Mesothelial cell of epicardium (in vitro differentiated cells): ENCODE measurements at regions not wholly inside any gene's neighbourhood (a gene's known extent, or its start where the extent isn't known, plus 50 kb on each side); places are given as distances from the start of the nearest gene placed in this dataset.

Source experiments
- DNase-seq, 2 experiments: peaks; one replicate each; pipeline ENCODE4 v3.0.0; 2021; ENCODE audit warnings: low spot score in 2 of 2; ENCODE audit not compliant: unreplicated experiment in 2 of 2
- H3K27ac Mint-ChIP-seq: 2 replicates; pipeline ENCODE4 v1.8.0; 2021; ENCODE audit warnings: mixed read lengths
- H3K27me3 Mint-ChIP-seq: 2 replicates; pipeline ENCODE4 v1.8.0; 2021; ENCODE audit warnings: low read depth, mixed read lengths
- H3K36me3 Mint-ChIP-seq: 2 replicates; pipeline ENCODE4 v1.8.0; 2021; ENCODE audit warnings: mixed read lengths
- H3K4me1 Mint-ChIP-seq: 2 replicates; pipeline ENCODE4 v1.8.0; 2021; ENCODE audit warnings: mixed read lengths
- H3K4me3 Mint-ChIP-seq: 2 replicates; pipeline ENCODE4 v1.8.0; 2021; ENCODE audit warnings: mild to moderate bottlenecking, moderate library complexity, mixed read lengths
- H3K9me3 Mint-ChIP-seq: 2 replicates; pipeline ENCODE4 v1.8.0; 2021; ENCODE audit warnings: mixed read lengths
- CTCF ChIP-seq: fragments of 200-600 bp; sonication (generic); IDR thresholded peaks from one replicate; pipeline ENCODE4 v1.5.0; 2021; ENCODE audit warnings: antibody characterized with exemption; ENCODE audit not compliant: unreplicated experiment

GRCh38 chr5:173495225-173495904 lies 121.1 kb downstream of the BOD1 start:
- H3K27ac Mint-ChIP-seq, result peak overlapping the region; percentile 81
- peaks cover 31% of the 10 kb centered on the region for H3K27me3 Mint-ChIP-seq
- DNase-seq, result no peak
- no peak overlapping the region for H3K4me3 Mint-ChIP-seq
- no peak for TF ChIP-seq CTCF
- H3K36me3 Mint-ChIP-seq, result no peaks in the 10 kb centered on the region
- peaks cover 14% of the 10 kb centered on the region for H3K4me1 Mint-ChIP-seq
- no peaks in the 10 kb centered on the region for H3K9me3 Mint-ChIP-seq

- Mint-ChIP-seq H3K36me3 (no peaks in the 10 kb centered on the region), H3K4me3 (no peak overlapping the region), H3K27me3 (peaks cover 37% of the 10 kb centered on the region), H3K9me3 (peaks cover under 1% of the 10 kb centered on the region), H3K4me1 (peaks cover 14% of the 10 kb centered on the region), H3K27ac (no peak overlapping the region)
- TF ChIP-seq CTCF, result no peak
- DNase-seq, result no peak
Measured at GRCh38 chr5:173494446-173494845, 122.0 kb downstream of the BOD1 start.

- Mint-ChIP-seq H3K27me3 (peaks cover 40% of the 10 kb centered on the region), H3K27ac (no peak overlapping the region), H3K4me3 (no peak overlapping the region), H3K9me3 (peaks cover 4% of the 10 kb centered on the region), H3K4me1 (peaks cover 11% of the 10 kb centered on the region), H3K36me3 (no peaks in the 10 kb centered on the region)
- no peak for TF ChIP-seq CTCF
- DNase-seq, result no peak
Measured at GRCh38 chr5:173493846-173494245, 122.6 kb downstream of the BOD1 start.

GRCh38 chr5:173493040-173493439 lies 123.4 kb downstream of the BOD1 start:
- no peak for TF ChIP-seq CTCF
- no peak overlapping the region for H3K27ac Mint-ChIP-seq
- H3K9me3 Mint-ChIP-seq, result peaks cover 4% of the 10 kb centered on the region
- peaks cover 40% of the 10 kb centered on the region for H3K27me3 Mint-ChIP-seq
- no peaks in the 10 kb centered on the region for H3K36me3 Mint-ChIP-seq
- peaks cover 3% of the 10 kb centered on the region for H3K4me1 Mint-ChIP-seq
- DNase-seq, result no peak
- no peak overlapping the region for H3K4me3 Mint-ChIP-seq

- Mint-ChIP-seq H3K27ac (no peak overlapping the region), H3K4me1 (peaks cover 6% of the 10 kb centered on the region)
- no peak for TF ChIP-seq CTCF
Measured at GRCh38 chr5:173490681-173491080, 125.8 kb downstream of the BOD1 start.

GRCh38 chr5:173488144-173488543 lies 128.3 kb downstream of the BOD1 start:
- no peak overlapping the region for H3K4me3 Mint-ChIP-seq
- no peak overlapping the region for H3K27ac Mint-ChIP-seq
- DNase-seq, result no peak
- H3K4me1 Mint-ChIP-seq, result peaks cover 3% of the 10 kb centered on the region
- peaks cover 4% of the 10 kb centered on the region for H3K9me3 Mint-ChIP-seq
- no peaks in the 10 kb centered on the region for H3K36me3 Mint-ChIP-seq
- no peak for TF ChIP-seq CTCF
- peaks cover 47% of the 10 kb centered on the region for H3K27me3 Mint-ChIP-seq

More at GRCh38 chr5:173490681-173491080, 125.8 kb downstream of the BOD1 start:
- peaks cover 4% of the 10 kb centered on the region for H3K9me3 Mint-ChIP-seq
- no peaks in the 10 kb centered on the region for H3K36me3 Mint-ChIP-seq
- H3K4me3 Mint-ChIP-seq, result no peak overlapping the region
- DNase-seq, result no peak
- H3K27me3 Mint-ChIP-seq, result peaks cover 48% of the 10 kb centered on the region
